WTC11 (cell line): ENCODE measurements at regions not wholly inside any gene's neighbourhood (a gene's known extent, or its start where the extent isn't known, plus 50 kb on each side); places are given as distances from the start of the nearest gene placed in this dataset.

Source experiments
- FOXJ3 ChIP-seq: sonication (generic); formaldehyde crosslinking; IDR thresholded peaks from 2 replicates; pipeline ENCODE4 v1.9.0; 2021; ENCODE audit warnings: missing genetic modification reagents, mild to moderate bottlenecking, borderline replicate concordance
- GABPB1 ChIP-seq: sonication (generic); formaldehyde crosslinking; IDR thresholded peaks from 2 replicates; pipeline ENCODE4 v1.8.1; 2023; ENCODE audit warnings: mild to moderate bottlenecking, missing genetic modification reagents
- TF ChIP-seq, protein P1 (sequence below): fragments of 200-600 bp; IDR thresholded peaks from 2 replicates; pipeline ENCODE4 v1.8.0; 2022; ENCODE audit warnings: antibody characterized with exemption
- TF ChIP-seq, protein P2 (sequence below): fragments of 250-450 bp; sonication (Bioruptor Pico); IDR thresholded peaks from 2 replicates; pipeline ENCODE4 v2.1.2; 2022; ENCODE audit warnings: mild to moderate bottlenecking, moderate library complexity

DNA sequence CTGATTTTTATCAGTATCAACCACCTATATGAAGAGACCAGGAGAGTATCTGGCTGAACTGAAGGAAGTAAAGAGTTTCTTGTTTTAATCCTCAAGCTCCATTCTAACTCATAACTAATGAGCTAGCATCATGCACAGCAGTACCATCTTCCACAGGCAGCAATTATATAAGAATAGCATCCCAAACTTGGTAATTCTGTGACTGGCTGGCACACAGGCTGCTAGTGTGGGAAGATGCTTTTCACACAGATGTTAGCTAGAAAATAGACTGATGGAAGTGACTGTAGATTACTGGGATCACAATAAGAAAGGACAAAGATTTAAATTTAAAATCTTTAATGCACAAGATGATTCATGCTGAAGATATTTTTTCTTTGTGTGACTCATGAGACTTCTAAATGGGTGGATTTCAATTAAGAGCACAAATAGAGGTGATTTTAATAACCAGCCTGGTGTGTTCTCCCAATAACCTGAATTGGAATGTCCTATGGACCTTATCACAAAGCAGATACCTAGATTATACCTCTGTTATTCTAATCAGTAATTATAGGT, 417.7 kb upstream of the ATXN7L3B start:
- TF ChIP-seq, protein P1, sequence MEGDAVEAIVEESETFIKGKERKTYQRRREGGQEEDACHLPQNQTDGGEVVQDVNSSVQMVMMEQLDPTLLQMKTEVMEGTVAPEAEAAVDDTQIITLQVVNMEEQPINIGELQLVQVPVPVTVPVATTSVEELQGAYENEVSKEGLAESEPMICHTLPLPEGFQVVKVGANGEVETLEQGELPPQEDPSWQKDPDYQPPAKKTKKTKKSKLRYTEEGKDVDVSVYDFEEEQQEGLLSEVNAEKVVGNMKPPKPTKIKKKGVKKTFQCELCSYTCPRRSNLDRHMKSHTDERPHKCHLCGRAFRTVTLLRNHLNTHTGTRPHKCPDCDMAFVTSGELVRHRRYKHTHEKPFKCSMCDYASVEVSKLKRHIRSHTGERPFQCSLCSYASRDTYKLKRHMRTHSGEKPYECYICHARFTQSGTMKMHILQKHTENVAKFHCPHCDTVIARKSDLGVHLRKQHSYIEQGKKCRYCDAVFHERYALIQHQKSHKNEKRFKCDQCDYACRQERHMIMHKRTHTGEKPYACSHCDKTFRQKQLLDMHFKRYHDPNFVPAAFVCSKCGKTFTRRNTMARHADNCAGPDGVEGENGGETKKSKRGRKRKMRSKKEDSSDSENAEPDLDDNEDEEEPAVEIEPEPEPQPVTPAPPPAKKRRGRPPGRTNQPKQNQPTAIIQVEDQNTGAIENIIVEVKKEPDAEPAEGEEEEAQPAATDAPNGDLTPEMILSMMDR, result no peak
- TF ChIP-seq FOXJ3 (CRISPR knock-in tag) (no peak), GABPB1 (CRISPR knock-in tag) (no peak)
- TF ChIP-seq, protein P2, sequence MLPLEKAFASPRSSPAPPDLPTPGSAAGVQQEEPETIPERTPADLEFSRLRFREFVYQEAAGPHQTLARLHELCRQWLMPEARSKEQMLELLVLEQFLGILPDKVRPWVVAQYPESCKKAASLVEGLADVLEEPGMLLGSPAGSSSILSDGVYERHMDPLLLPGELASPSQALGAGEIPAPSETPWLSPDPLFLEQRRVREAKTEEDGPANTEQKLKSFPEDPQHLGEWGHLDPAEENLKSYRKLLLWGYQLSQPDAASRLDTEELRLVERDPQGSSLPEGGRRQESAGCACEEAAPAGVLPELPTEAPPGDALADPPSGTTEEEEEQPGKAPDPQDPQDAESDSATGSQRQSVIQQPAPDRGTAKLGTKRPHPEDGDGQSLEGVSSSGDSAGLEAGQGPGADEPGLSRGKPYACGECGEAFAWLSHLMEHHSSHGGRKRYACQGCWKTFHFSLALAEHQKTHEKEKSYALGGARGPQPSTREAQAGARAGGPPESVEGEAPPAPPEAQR (CRISPR knock-in tag), result no peak
